Astrocyte (in vitro differentiated cells and primary cell): ENCODE measurements at regions not wholly inside any gene's neighbourhood (a gene's known extent, or its start where the extent isn't known, plus 50 kb on each side); places are given as distances from the start of the nearest gene placed in this dataset.

Source experiments
- DNase-seq: peaks from one replicate; pipeline ENCODE4 v3.0.0-alpha.2; 2010; ENCODE audit warnings: low read depth
- FAIRE-seq: peaks from 2 replicates; lab custom pipeline; 2011; peaks lifted over from hg19 to GRCh38; lab: Jason Lieb, UNC
- H2AFZ ChIP-seq: 2 replicates; pipeline ENCODE4 v1.6.0; 2012; ENCODE audit warnings: low read depth, low read length, inconsistent platforms
- H3K27ac ChIP-seq: 2 replicates; pipeline ENCODE4 v1.5.1; 2011; ENCODE audit warnings: low read depth, low read length, inconsistent platforms
- H3K27me3 ChIP-seq: 2 replicates; pipeline ENCODE4 v1.6.0; 2011; ENCODE audit warnings: low read length, inconsistent platforms; ENCODE audit not compliant: insufficient read depth
- H3K36me3 ChIP-seq: 2 replicates; pipeline ENCODE4 v1.5.1; 2011; ENCODE audit warnings: low read length, inconsistent platforms; ENCODE audit not compliant: insufficient read depth
- H3K4me1 ChIP-seq: 2 replicates; pipeline ENCODE4 v1.5.1; 2011; ENCODE audit warnings: low read length, inconsistent platforms; ENCODE audit not compliant: insufficient read depth
- H3K4me2 ChIP-seq: 2 replicates; pipeline ENCODE4 v1.6.0; 2012; ENCODE audit warnings: low read length, inconsistent platforms
- H3K4me3 ChIP-seq: 2 replicates; pipeline ENCODE4 v1.5.1; 2011; ENCODE audit warnings: low read depth, mild to moderate bottlenecking, low read length, inconsistent platforms; ENCODE audit not compliant: insufficient read depth
- H3K79me2 ChIP-seq: 2 replicates; pipeline ENCODE4 v1.6.0; 2012; ENCODE audit warnings: mild to moderate bottlenecking, low read length, inconsistent platforms; ENCODE audit not compliant: insufficient read depth
- H3K9ac ChIP-seq: 2 replicates; pipeline ENCODE4 v1.6.0; 2012; ENCODE audit warnings: mild to moderate bottlenecking, low read length, inconsistent platforms
- H3K9me3 ChIP-seq: 2 replicates; pipeline ENCODE4 v1.5.1; 2012; ENCODE audit warnings: low read depth, mild to moderate bottlenecking, low read length, inconsistent platforms; ENCODE audit not compliant: insufficient read depth
- H4K20me1 ChIP-seq: 2 replicates; pipeline ENCODE4 v1.6.0; 2012; ENCODE audit warnings: low read length, inconsistent platforms; ENCODE audit not compliant: insufficient read depth
- H3K27ac Mint-ChIP-seq: one replicate; pipeline ENCODE4 v1.8.0; 2021; ENCODE audit warnings: mild to moderate bottlenecking, mixed read lengths; ENCODE audit not compliant: unreplicated experiment
- H3K27me3 Mint-ChIP-seq: one replicate; pipeline ENCODE4 v1.8.0; 2021; ENCODE audit warnings: low read depth, mixed read lengths; ENCODE audit not compliant: unreplicated experiment
- H3K36me3 Mint-ChIP-seq: one replicate; pipeline ENCODE4 v1.8.0; 2021; ENCODE audit warnings: low read depth, mixed read lengths; ENCODE audit not compliant: unreplicated experiment
- H3K4me1 Mint-ChIP-seq: one replicate; pipeline ENCODE4 v1.8.0; 2021; ENCODE audit warnings: low read depth, mixed read lengths; ENCODE audit not compliant: unreplicated experiment
- H3K4me3 Mint-ChIP-seq: one replicate; pipeline ENCODE4 v1.8.0; 2021; ENCODE audit warnings: mild to moderate bottlenecking, moderate library complexity, mixed read lengths; ENCODE audit not compliant: unreplicated experiment
- H3K9me3 Mint-ChIP-seq: one replicate; pipeline ENCODE4 v1.8.0; 2021; ENCODE audit warnings: mild to moderate bottlenecking, mixed read lengths; ENCODE audit not compliant: unreplicated experiment
- EZH2 ChIP-seq: IDR thresholded peaks from 2 replicates; pipeline ENCODE4 v1.6.1; 2012; ENCODE audit warnings: mild to moderate bottlenecking, low read length, inconsistent platforms; ENCODE audit not compliant: insufficient read depth
- TF ChIP-seq, protein P1 (sequence below): IDR thresholded peaks from 2 replicates; pipeline ENCODE4 v1.5.1; 2011; ENCODE audit warnings: low read depth, mild to moderate bottlenecking, inconsistent platforms, low read length, moderate library complexity; ENCODE audit not compliant: insufficient read depth

DNA sequence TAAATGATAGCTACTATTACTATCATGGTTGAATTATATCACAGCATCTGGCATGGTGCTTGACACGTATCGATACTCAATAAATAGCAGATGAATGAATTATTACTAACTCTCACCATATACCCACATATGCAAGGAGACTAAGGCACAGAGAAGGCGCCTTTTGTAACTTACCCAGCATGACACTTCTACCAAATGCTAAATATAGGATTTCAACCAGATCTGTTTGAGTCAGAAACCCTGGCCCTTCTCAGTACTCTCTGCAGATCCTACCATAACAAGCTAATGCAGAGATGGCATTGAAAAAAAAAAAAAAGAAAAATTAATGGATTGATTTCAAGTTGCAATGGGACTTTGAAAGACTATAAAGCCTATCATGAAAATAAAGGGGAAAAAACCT, 219.5 kb downstream of the DHX15 start:
- no peak overlapping the region for H3K9ac ChIP-seq
- H3K27ac Mint-ChIP-seq, result no peak overlapping the region
- DNase-seq (no peak), FAIRE-seq (no peak)
- TF ChIP-seq EZH2, result no peak
- TF ChIP-seq, protein P1, sequence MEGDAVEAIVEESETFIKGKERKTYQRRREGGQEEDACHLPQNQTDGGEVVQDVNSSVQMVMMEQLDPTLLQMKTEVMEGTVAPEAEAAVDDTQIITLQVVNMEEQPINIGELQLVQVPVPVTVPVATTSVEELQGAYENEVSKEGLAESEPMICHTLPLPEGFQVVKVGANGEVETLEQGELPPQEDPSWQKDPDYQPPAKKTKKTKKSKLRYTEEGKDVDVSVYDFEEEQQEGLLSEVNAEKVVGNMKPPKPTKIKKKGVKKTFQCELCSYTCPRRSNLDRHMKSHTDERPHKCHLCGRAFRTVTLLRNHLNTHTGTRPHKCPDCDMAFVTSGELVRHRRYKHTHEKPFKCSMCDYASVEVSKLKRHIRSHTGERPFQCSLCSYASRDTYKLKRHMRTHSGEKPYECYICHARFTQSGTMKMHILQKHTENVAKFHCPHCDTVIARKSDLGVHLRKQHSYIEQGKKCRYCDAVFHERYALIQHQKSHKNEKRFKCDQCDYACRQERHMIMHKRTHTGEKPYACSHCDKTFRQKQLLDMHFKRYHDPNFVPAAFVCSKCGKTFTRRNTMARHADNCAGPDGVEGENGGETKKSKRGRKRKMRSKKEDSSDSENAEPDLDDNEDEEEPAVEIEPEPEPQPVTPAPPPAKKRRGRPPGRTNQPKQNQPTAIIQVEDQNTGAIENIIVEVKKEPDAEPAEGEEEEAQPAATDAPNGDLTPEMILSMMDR, result no peak
- no peak overlapping the region for H2AFZ ChIP-seq
- H3K4me1 Mint-ChIP-seq, result no peaks in the 10 kb centered on the region
- H4K20me1 ChIP-seq, result no peaks in the 10 kb centered on the region
- H3K27ac ChIP-seq, result no peak overlapping the region
- H3K4me3 ChIP-seq, result no peak overlapping the region
- no peaks in the 10 kb centered on the region for H3K27me3 Mint-ChIP-seq
- H3K9me3 ChIP-seq, result no peaks in the 10 kb centered on the region
- H3K4me1 ChIP-seq, result no peaks in the 10 kb centered on the region
- H3K36me3 ChIP-seq, result no peaks in the 10 kb centered on the region
- H3K36me3 Mint-ChIP-seq, result no peaks in the 10 kb centered on the region
- H3K4me2 ChIP-seq, result no peak overlapping the region
- H3K4me3 Mint-ChIP-seq, result no peak overlapping the region
- no peaks in the 10 kb centered on the region for H3K9me3 Mint-ChIP-seq
- no peaks in the 10 kb centered on the region for H3K27me3 ChIP-seq
- no peaks in the 10 kb centered on the region for H3K79me2 ChIP-seq

- H3K4me1 Mint-ChIP-seq, result no peaks in the 10 kb centered on the region
- H4K20me1 ChIP-seq, result no peaks in the 10 kb centered on the region
- H3K9me3 Mint-ChIP-seq, result no peaks in the 10 kb centered on the region
- no peak overlapping the region for H3K4me3 Mint-ChIP-seq
- no peak overlapping the region for H3K9ac ChIP-seq
- H3K4me3 ChIP-seq, result no peak overlapping the region
- no peaks in the 10 kb centered on the region for H3K36me3 Mint-ChIP-seq
- DNase-seq (no peak), FAIRE-seq (no peak)
- TF ChIP-seq EZH2, result no peak
- TF ChIP-seq, protein P1, result no peak
- no peaks in the 10 kb centered on the region for H3K79me2 ChIP-seq
- no peaks in the 10 kb centered on the region for H3K36me3 ChIP-seq
- H3K27me3 Mint-ChIP-seq, result no peaks in the 10 kb centered on the region
- no peak overlapping the region for H3K27ac Mint-ChIP-seq
- H3K27me3 ChIP-seq, result no peaks in the 10 kb centered on the region
- H3K4me2 ChIP-seq, result no peak overlapping the region
- no peak overlapping the region for H2AFZ ChIP-seq
- H3K27ac ChIP-seq, result no peak overlapping the region
- no peaks in the 10 kb centered on the region for H3K4me1 ChIP-seq
- no peaks in the 10 kb centered on the region for H3K9me3 ChIP-seq
Observed at GRCh38 chr4:24364249-24364648, 220.1 kb downstream of the DHX15 start.

GRCh38 chr4:24363751-24364150, 220.6 kb downstream of the DHX15 start:
- H3K9me3 Mint-ChIP-seq, result no peaks in the 10 kb centered on the region

More at GRCh38 chr4:24363751-24364150, 220.6 kb downstream of the DHX15 start:
- Mint-ChIP-seq H3K4me3 (no peak overlapping the region), H3K4me1 (no peaks in the 10 kb centered on the region), H3K27ac (no peak overlapping the region), H3K36me3 (no peaks in the 10 kb centered on the region), H3K27me3 (no peaks in the 10 kb centered on the region)
- Histone ChIP-seq H3K27me3 (no peaks in the 10 kb centered on the region), H3K9me3 (no peaks in the 10 kb centered on the region), H2AFZ (no peak overlapping the region), H3K79me2 (no peaks in the 10 kb centered on the region), H3K4me1 (no peaks in the 10 kb centered on the region), H3K27ac (no peak overlapping the region), H3K4me3 (no peak overlapping the region), H4K20me1 (no peaks in the 10 kb centered on the region), H3K9ac (no peak overlapping the region), H3K36me3 (no peaks in the 10 kb centered on the region), H3K4me2 (no peak overlapping the region)
- DNase-seq, result no peak
- TF ChIP-seq, protein P1, result no peak
- no peak for TF ChIP-seq EZH2
- FAIRE-seq, result no peak
